GM12892 (cell line): ENCODE measurements at regions not wholly inside any gene's neighbourhood (a gene's known extent, or its start where the extent isn't known, plus 50 kb on each side); places are given as distances from the start of the nearest gene placed in this dataset.

Source experiments
- POLR2A ChIP-seq: IDR thresholded peaks from 2 replicates; pipeline ENCODE4 v1.6.1; 2011; ENCODE audit warnings: low read depth, low read length, control low read depth
- POLR2AphosphoS5 ChIP-seq: IDR thresholded peaks from 2 replicates; pipeline ENCODE4 v1.6.1; 2011; ENCODE audit warnings: low read depth, low read length, control low read depth
- TAF1 ChIP-seq: IDR thresholded peaks from 2 replicates; pipeline ENCODE4 v1.6.1; 2011; ENCODE audit warnings: low read depth, mild to moderate bottlenecking, control low read depth, low read length, borderline replicate concordance

DNA sequence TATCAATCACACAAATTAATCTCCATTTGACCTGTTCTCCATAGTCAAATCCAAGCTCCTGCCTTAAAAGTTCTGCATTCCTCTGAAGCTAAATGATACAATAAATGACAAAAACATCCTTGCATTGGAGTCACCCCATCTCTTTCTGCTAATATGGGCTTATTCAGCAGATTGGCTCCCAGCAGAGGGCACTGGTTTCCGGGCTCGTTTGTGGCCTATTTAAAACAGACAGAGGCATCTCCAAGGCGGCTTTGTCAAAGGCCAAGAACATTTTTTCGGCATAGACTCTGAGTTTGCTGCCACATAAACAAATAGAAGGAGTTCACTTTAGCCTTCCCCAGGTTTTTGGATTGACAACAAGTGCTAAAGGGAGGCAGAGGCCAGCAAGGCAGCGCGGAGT, 204.4 kb upstream of the RASGRP1 start:
- TF ChIP-seq POLR2A: no peak
- TF ChIP-seq TAF1: no peak
- TF ChIP-seq POLR2AphosphoS5: no peak
